AG04450 (cell line): ENCODE measurements at regions not wholly inside any gene's neighbourhood (a gene's known extent, or its start where the extent isn't known, plus 50 kb on each side); places are given as distances from the start of the nearest gene placed in this dataset.
A peak's percentile ranks its signal among the peaks of the same experiment; 100 is the strongest.

Experiments used
- CTCF ChIA-PET: fragments of 300-600, 350-600 bp; formaldehyde crosslinking; extraction: SDS; loops from one replicate; lab custom pipeline; 2022; ENCODE audit warnings: antibody characterized with exemption, inconsistent platforms; lab: Charles Lee
- POLR2A ChIA-PET: fragments of 350-600 bp; formaldehyde crosslinking; extraction: SDS; loops from one replicate; lab custom pipeline; 2021; ENCODE audit warnings: antibody characterized with exemption, inconsistent platforms; lab: Yijun Ruan, JAX
- DNase-seq: peaks from one replicate; pipeline ENCODE4 v3.0.0-alpha.2; 2011; ENCODE audit warnings: low read depth, low spot score
- H3K27ac ChIP-seq: one replicate; pipeline ENCODE4 v1.5.1; 2012; ENCODE audit warnings: low read depth, low read length, control low read depth
- H3K27me3 ChIP-seq: one replicate; pipeline ENCODE4 v1.6.0; 2012; ENCODE audit warnings: low read length; ENCODE audit not compliant: control insufficient read depth, insufficient read depth
- H3K4me3 ChIP-seq: 2 replicates; pipeline ENCODE4 v1.5.1; 2011; ENCODE audit warnings: mild to moderate bottlenecking, low read depth, low read length, control low read depth
- H3K9me3 ChIP-seq: 2 replicates; pipeline ENCODE4 v1.5.1; 2012; ENCODE audit warnings: low read length; ENCODE audit not compliant: control insufficient read depth, insufficient read depth
- CTCF ChIP-seq: IDR thresholded peaks from 2 replicates; pipeline ENCODE4 v1.5.1; 2011; ENCODE audit warnings: low read depth, low read length, control low read depth, inconsistent platforms

GRCh38 chr2:64837116-64837731, 152.0 kb upstream of the SLC1A4 start:
- Histone ChIP-seq H3K27me3 (no peaks in the 10 kb centered on the region), H3K27ac (no peak overlapping the region), H3K4me3 (no peak overlapping the region), H3K9me3 (no peaks in the 10 kb centered on the region)
- TF ChIP-seq CTCF, result no peak
- CTCF ChIA-PET, result interaction anchor here (0.7 kb wide), 1 partner anchor 122 kb away, joined by 7 read pairs; no protein-coding TSS in a partner anchor
- DNase-seq, result no peak
- POLR2A ChIA-PET, result no interaction called here

GRCh38 chr2:64837925-64838641, 151.1 kb upstream of the SLC1A4 start:
- H3K9me3 ChIP-seq, result no peaks in the 10 kb centered on the region
- H3K4me3 ChIP-seq, result no peak overlapping the region
- ChIA-PET POLR2A (interaction anchor here (0.6 to 1.9 kb wide), 5 partner anchors 14 to 1508 kb away, joined by 3 to 6 read pairs (median 4); partner anchors contain the start of gene SERTAD2), CTCF (interaction anchor here (0.7 kb wide), 1 partner anchor 123 kb away, joined by 7 read pairs; no protein-coding TSS in a partner anchor)
- DNase-seq, result no peak
- no peaks in the 10 kb centered on the region for H3K27me3 ChIP-seq
- no peak for TF ChIP-seq CTCF
- H3K27ac ChIP-seq, result peak overlapping the region; percentile 52

- TF ChIP-seq CTCF, result no peak
- ChIA-PET POLR2A (interaction anchor here (0.7 to 1.9 kb wide), 4 partner anchors 13 to 185 kb away, joined by 3 to 6 read pairs (median 4); partner anchors contain the start of gene SERTAD2), CTCF (no interaction called here)
- no peaks in the 10 kb centered on the region for H3K27me3 ChIP-seq
- H3K9me3 ChIP-seq, result no peaks in the 10 kb centered on the region
- no peak overlapping the region for H3K4me3 ChIP-seq
- H3K27ac ChIP-seq, result peak overlapping the region; percentile 21
- DNase-seq, result peak; percentile 45
Observed at GRCh38 chr2:64838817-64839216, 150.4 kb upstream of the SLC1A4 start.

GRCh38 chr2:64839844-64840243, 149.4 kb upstream of the SLC1A4 start:
- no peak for DNase-seq
- CTCF ChIA-PET, result interaction anchor here (1.4 to 2.2 kb wide), 3 partner anchors 8 to 253 kb away, joined by 4 to 10 read pairs (median 4); no protein-coding TSS in a partner anchor
- POLR2A ChIA-PET, result interaction anchor here (1.8 to 1.9 kb wide), 2 partner anchors 20 to 89 kb away, joined by 4 to 6 read pairs; no protein-coding TSS in a partner anchor

More at GRCh38 chr2:64839844-64840243, 149.4 kb upstream of the SLC1A4 start:
- H3K9me3 ChIP-seq, result no peaks in the 10 kb centered on the region
- no peak overlapping the region for H3K27ac ChIP-seq
- no peak for TF ChIP-seq CTCF
- no peaks in the 10 kb centered on the region for H3K27me3 ChIP-seq
- no peak overlapping the region for H3K4me3 ChIP-seq
